ENCODE measurements at regions not wholly inside any gene's neighbourhood (a gene's known extent, or its start where the extent isn't known, plus 50 kb on each side); places are given as distances from the start of the nearest gene placed in this dataset.

DNA sequence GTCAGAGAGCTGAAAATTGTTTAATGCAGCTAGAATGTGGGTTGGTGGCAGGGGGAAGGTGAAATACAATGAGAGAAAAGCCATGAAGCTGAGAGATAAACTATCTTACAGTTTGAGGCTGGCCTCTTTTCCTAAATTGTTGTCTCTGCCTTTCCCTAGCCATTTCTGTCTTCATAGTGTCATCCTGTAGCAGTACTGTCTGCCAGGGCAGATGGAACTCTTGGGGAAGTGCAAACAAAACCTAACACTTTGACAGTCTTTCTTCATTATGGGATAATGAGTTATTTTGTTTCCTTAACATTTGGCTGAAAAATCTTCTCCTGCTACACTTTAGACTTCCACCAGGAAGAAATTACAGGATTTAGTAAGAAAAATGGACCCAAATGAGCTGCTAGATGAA, 197.8 kb upstream of the ARX start:
- TF ChIP-seq, protein P1, sequence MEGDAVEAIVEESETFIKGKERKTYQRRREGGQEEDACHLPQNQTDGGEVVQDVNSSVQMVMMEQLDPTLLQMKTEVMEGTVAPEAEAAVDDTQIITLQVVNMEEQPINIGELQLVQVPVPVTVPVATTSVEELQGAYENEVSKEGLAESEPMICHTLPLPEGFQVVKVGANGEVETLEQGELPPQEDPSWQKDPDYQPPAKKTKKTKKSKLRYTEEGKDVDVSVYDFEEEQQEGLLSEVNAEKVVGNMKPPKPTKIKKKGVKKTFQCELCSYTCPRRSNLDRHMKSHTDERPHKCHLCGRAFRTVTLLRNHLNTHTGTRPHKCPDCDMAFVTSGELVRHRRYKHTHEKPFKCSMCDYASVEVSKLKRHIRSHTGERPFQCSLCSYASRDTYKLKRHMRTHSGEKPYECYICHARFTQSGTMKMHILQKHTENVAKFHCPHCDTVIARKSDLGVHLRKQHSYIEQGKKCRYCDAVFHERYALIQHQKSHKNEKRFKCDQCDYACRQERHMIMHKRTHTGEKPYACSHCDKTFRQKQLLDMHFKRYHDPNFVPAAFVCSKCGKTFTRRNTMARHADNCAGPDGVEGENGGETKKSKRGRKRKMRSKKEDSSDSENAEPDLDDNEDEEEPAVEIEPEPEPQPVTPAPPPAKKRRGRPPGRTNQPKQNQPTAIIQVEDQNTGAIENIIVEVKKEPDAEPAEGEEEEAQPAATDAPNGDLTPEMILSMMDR (IDR thresholded peaks at IDR 0.05; ENCODE audit: low read depth, low read length, poor library complexity, severe bottlenecking) = no peak
- no peak for TF ChIP-seq EZH2phosphoT487 (IDR thresholded peaks at IDR 0.05; ENCODE audit: borderline replicate concordance, low read length)
